Mucosa of rectum (tissue), 2 donors: ENCODE measurements at regions not wholly inside any gene's neighbourhood (a gene's known extent, or its start where the extent isn't known, plus 50 kb on each side); places are given as distances from the start of the nearest gene placed in this dataset.
"Not testable (repeated sequence)": the region's sequence is repeated elsewhere in the genome, so short reads cannot be mapped to it uniquely, and the experiment has no call there.

Source experiments
- H3K27ac ChIP-seq, 2 donors: one replicate each; pipeline ENCODE4 v1.7.0; 2013; ENCODE audit warnings: inconsistent platforms in 2 of 2, low read depth in 2 of 2, low read length in 2 of 2
- H3K27me3 ChIP-seq, 2 donors: one replicate each; pipeline ENCODE4 v1.7.0; 2013; ENCODE audit warnings: low read length in 2 of 2; ENCODE audit not compliant: control insufficient read depth in 2 of 2, insufficient read depth in 2 of 2
- H3K36me3 ChIP-seq, 2 donors: one replicate each; pipeline ENCODE4 v1.7.0; 2013; ENCODE audit warnings: low read length in 2 of 2; ENCODE audit not compliant: control insufficient read depth in 2 of 2, insufficient read depth in 2 of 2
- H3K4me1 ChIP-seq, 2 donors: one replicate each; pipeline ENCODE4 v1.7.0; 2013; ENCODE audit warnings: low read length in 2 of 2, mild to moderate bottlenecking in 1 of 2; ENCODE audit not compliant: control insufficient read depth in 2 of 2, insufficient read depth in 2 of 2
- H3K4me3 ChIP-seq, 2 donors: one replicate each; pipeline ENCODE4 v1.7.0; 2013; ENCODE audit warnings: low read length in 2 of 2
- H3K9ac ChIP-seq, 2 donors: one replicate each; pipeline ENCODE4 v1.7.0; 2013; ENCODE audit warnings: low read length in 2 of 2, low read depth in 1 of 2, mild to moderate bottlenecking in 1 of 2
- H3K9me3 ChIP-seq, 2 donors: one replicate each; pipeline ENCODE4 v1.7.0; 2013; ENCODE audit warnings: low read length in 2 of 2; ENCODE audit not compliant: control insufficient read depth in 2 of 2
- donor health status: healthy.
- donor health status: Normal muscosa, but diverticular disease.

GRCh38 chr2:238771218-238771617 lies 76.7 kb upstream of the TWIST2 start:
- H3K27ac ChIP-seq: no peak overlapping the region
- H3K36me3 ChIP-seq: no peaks in the 10 kb centered on the region
- H3K4me1 ChIP-seq: no peaks in the 10 kb centered on the region
- no peaks in the 10 kb centered on the region for H3K9me3 ChIP-seq
- H3K9ac ChIP-seq: no peak overlapping the region
- H3K27me3 ChIP-seq: no peaks in the 10 kb centered on the region
- H3K4me3 ChIP-seq: no peak overlapping the region

GRCh38 chr2:238771639-238772038 lies 76.2 kb upstream of the TWIST2 start:
- Histone ChIP-seq H3K27me3 (no peaks in the 10 kb centered on the region), H3K36me3 (no peaks in the 10 kb centered on the region), H3K27ac (no peak overlapping the region), H3K4me3 (no peak overlapping the region), H3K4me1 (no peaks in the 10 kb centered on the region), H3K9ac (no peak overlapping the region), H3K9me3 (no peaks in the 10 kb centered on the region)

GRCh38 chr2:238772635-238773297 lies 75.1 kb upstream of the TWIST2 start:
- Histone ChIP-seq H3K36me3 (no peaks in the 10 kb centered on the region), H3K4me3 (no peak overlapping the region), H3K27me3 (no peaks in the 10 kb centered on the region), H3K9ac (no peak overlapping the region), H3K27ac (no peak overlapping the region), H3K4me1 (no peaks in the 10 kb centered on the region), H3K9me3 (no peaks in the 10 kb centered on the region)

- Histone ChIP-seq H3K4me1 (no peaks in the 10 kb centered on the region), H3K36me3 (no peaks in the 10 kb centered on the region), H3K27me3 (no peaks in the 10 kb centered on the region), H3K4me3 (no peak overlapping the region), H3K9me3 (no peaks in the 10 kb centered on the region), H3K27ac (no peak overlapping the region), H3K9ac (no peak overlapping the region)
Observed at GRCh38 chr2:238773472-238773871, 74.4 kb upstream of the TWIST2 start.

GRCh38 chr2:238774071-238774470 lies 73.8 kb upstream of the TWIST2 start:
- Histone ChIP-seq H3K36me3 (no peaks in the 10 kb centered on the region), H3K27me3 (no peaks in the 10 kb centered on the region), H3K4me1 (no peaks in the 10 kb centered on the region), H3K27ac (no peak overlapping the region), H3K4me3 (no peak overlapping the region), H3K9me3 (no peaks in the 10 kb centered on the region), H3K9ac (no peak overlapping the region)

DNA sequence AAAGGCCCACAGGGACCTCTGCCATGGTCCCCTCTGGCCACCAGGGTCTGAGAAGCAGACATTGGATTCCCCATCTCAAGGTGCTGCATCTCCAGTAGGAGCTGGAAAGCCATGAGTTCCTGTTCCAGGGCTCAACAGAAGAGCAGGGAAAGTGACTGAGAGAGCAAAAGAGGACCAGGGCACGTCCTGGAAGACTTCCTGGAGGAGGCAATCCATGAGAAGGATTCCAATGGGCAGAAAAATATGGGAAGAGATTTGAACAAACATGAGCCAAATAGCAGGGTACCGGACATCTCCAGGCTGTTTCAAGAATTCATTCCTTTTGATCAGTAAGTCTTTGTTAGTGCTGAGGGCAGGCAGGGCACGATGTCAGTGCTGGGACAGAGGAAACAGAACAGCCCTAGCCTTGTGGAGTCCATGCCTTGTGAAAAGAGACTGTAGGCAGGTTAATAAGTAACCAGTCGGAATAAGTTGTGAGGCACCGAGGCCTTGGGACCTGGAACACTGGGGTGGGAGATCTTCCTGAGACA lies 72.8 kb upstream of the TWIST2 start:
- no peak overlapping the region for H3K9ac ChIP-seq
- no peaks in the 10 kb centered on the region for H3K36me3 ChIP-seq
- H3K27ac ChIP-seq: no peak overlapping the region
- H3K4me3 ChIP-seq: no peak overlapping the region
- no peaks in the 10 kb centered on the region for H3K4me1 ChIP-seq
- H3K27me3 ChIP-seq: no peaks in the 10 kb centered on the region
- H3K9me3 ChIP-seq: no peaks in the 10 kb centered on the region

GRCh38 chr2:238775591-238775990 lies 72.3 kb upstream of the TWIST2 start:
- Histone ChIP-seq H3K9me3 (no peaks in the 10 kb centered on the region), H3K9ac (no peak overlapping the region), H3K36me3 (no peaks in the 10 kb centered on the region)

GRCh38 chr2:238776003-238776760 lies 71.7 kb upstream of the TWIST2 start:
- Histone ChIP-seq H3K9ac (no peak overlapping the region), H3K4me3 (no peak overlapping the region), H3K36me3 (no peaks in the 10 kb centered on the region), H3K9me3 (no peaks in the 10 kb centered on the region), H3K4me1 (no peaks in the 10 kb centered on the region), H3K27me3 (no peaks in the 10 kb centered on the region), H3K27ac (no peak overlapping the region)

More at GRCh38 chr2:238775591-238775990, 72.3 kb upstream of the TWIST2 start:
- Histone ChIP-seq H3K4me3 (no peak overlapping the region), H3K27ac (no peak overlapping the region), H3K4me1 (no peaks in the 10 kb centered on the region), H3K27me3 (no peaks in the 10 kb centered on the region)

DNA sequence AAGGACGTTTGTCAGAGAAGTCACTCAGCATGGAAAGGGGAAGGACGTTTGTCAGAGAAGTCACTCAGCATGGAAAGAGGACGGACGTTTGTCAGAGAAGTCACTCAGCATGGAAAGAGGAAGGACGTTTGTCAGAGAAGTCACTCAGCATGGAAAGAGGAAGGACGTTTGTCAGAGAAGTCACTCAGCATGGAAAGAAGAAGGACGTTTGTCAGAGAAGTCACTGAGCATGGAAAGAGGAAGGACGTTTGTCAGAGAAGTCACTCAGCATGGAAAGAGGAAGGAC lies 71.2 kb upstream of the TWIST2 start:
- H3K36me3 ChIP-seq, H3K4me1 ChIP-seq, H3K4me3 ChIP-seq, H3K9ac ChIP-seq, H3K27me3 ChIP-seq, H3K27ac ChIP-seq, H3K9me3 ChIP-seq: not testable (repeated sequence)

DNA sequence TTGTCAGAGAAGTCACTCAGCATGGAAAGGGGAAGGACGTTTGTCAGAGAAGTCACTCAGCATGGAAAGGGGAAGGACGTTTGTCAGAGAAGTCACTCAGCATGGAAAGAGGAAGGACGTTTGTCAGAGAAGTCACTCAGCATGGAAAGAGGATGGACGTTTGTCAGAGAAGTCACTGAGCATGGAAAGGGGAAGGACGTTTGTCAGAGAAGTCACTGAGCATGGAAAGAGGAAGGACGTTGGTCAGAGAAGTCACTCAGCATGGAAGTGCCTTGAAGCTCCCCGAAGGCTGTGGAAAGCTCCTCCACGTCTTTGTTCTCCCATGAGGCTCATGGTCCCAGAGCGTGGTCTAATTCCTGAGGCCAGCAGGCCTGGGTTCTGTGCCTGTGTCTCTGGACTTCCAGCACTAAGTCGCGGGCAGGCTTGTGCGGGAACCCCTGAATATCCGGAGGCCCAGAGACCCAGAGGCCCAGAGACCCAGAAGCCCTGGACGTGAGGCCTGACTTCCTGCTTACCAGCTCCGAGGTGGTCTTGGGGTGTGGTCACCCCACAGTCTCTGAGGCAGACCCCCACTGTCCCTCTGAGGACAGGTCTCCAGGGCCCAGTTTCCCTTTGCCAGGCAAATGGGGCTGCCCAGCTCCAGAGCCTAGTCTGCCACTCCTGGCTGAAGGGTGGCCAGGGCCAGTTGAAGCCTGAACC lies 70.4 kb upstream of the TWIST2 start:
- Histone ChIP-seq H3K9ac (no peak overlapping the region), H3K27me3 (no peaks in the 10 kb centered on the region), H3K4me1 (no peaks in the 10 kb centered on the region), H3K27ac (no peak overlapping the region), H3K4me3 (no peak overlapping the region), H3K36me3 (no peaks in the 10 kb centered on the region), H3K9me3 (no peaks in the 10 kb centered on the region)
